GM06990 (cell line): ENCODE measurements at regions not wholly inside any gene's neighbourhood (a gene's known extent, or its start where the extent isn't known, plus 50 kb on each side); places are given as distances from the start of the nearest gene placed in this dataset.
"Not testable (repeated sequence)": the region's sequence is repeated elsewhere in the genome, so short reads cannot be mapped to it uniquely, and the experiment has no call there.

ENCODE experiments used
- DNase-seq: peaks from one replicate; pipeline ENCODE4 v3.0.0-alpha.2; 2011; ENCODE audit not compliant: insufficient read length; ENCODE audit errors: extremely low read depth
- H3K27me3 ChIP-seq: replicated peaks from 2 replicates; pipeline ENCODE4 v1.6.0; 2011; ENCODE audit warnings: low read length; ENCODE audit not compliant: control insufficient read depth, insufficient read depth
- H3K36me3 ChIP-seq: 2 replicates; pipeline ENCODE4 v1.5.1; 2011; ENCODE audit warnings: low read length; ENCODE audit not compliant: control insufficient read depth, insufficient read depth
- H3K4me3 ChIP-seq: replicated peaks from 2 replicates; pipeline ENCODE4 v1.5.1; 2011; ENCODE audit warnings: low read depth, mild to moderate bottlenecking, control low read depth, low read length
- CTCF ChIP-seq: IDR thresholded peaks from 2 replicates; pipeline ENCODE4 v1.5.1; 2011; ENCODE audit warnings: low read length, control low read depth, mild to moderate bottlenecking, inconsistent platforms; ENCODE audit not compliant: insufficient read depth, poor library complexity, severe bottlenecking

GRCh38 chr3:177351757-177352158 lies 154.5 kb upstream of the TBL1XR1 start:
- TF ChIP-seq CTCF = no peak
- H3K36me3 ChIP-seq = no peaks in the 10 kb centered on the region
- DNase-seq = peak; percentile 78
- H3K27me3 ChIP-seq = no peaks in the 10 kb centered on the region
- no peak overlapping the region for H3K4me3 ChIP-seq

- Histone ChIP-seq H3K27me3 (no peaks in the 10 kb centered on the region), H3K4me3 (no peak overlapping the region), H3K36me3 (no peaks in the 10 kb centered on the region)
- no peak for DNase-seq
- TF ChIP-seq CTCF = no peak
These were observed 155.1 kb upstream of the TBL1XR1 start for GRCh38 chr3:177352424-177352823.

GRCh38 chr3:177353140-177353539 lies 155.9 kb upstream of the TBL1XR1 start:
- Histone ChIP-seq H3K36me3 (no peaks in the 10 kb centered on the region), H3K27me3 (no peaks in the 10 kb centered on the region), H3K4me3 (no peak overlapping the region)
- DNase-seq = no peak
- no peak for TF ChIP-seq CTCF

- DNase-seq, H3K4me3 ChIP-seq, H3K36me3 ChIP-seq, H3K27me3 ChIP-seq: not testable (repeated sequence)
These were observed 156.6 kb upstream of the TBL1XR1 start for GRCh38 chr3:177353879-177354278.

GRCh38 chr3:177354466-177354865 lies 157.2 kb upstream of the TBL1XR1 start:
- TF ChIP-seq CTCF = no peak
- no peak overlapping the region for H3K4me3 ChIP-seq
- DNase-seq = no peak
- no peaks in the 10 kb centered on the region for H3K36me3 ChIP-seq
- no peaks in the 10 kb centered on the region for H3K27me3 ChIP-seq

- no peak for DNase-seq
- Histone ChIP-seq H3K4me3 (no peak overlapping the region), H3K27me3 (no peaks in the 10 kb centered on the region), H3K36me3 (no peaks in the 10 kb centered on the region)
- TF ChIP-seq CTCF = no peak
These were observed 158.8 kb upstream of the TBL1XR1 start for GRCh38 chr3:177356113-177356512.

GRCh38 chr3:177356952-177357351 lies 159.7 kb upstream of the TBL1XR1 start:
- Histone ChIP-seq H3K27me3 (no peaks in the 10 kb centered on the region), H3K4me3 (no peak overlapping the region), H3K36me3 (no peaks in the 10 kb centered on the region)
- TF ChIP-seq CTCF = no peak
- DNase-seq = no peak
